Central memory CD4-positive, alpha-beta T cell (primary cell): ENCODE measurements at regions not wholly inside any gene's neighbourhood (a gene's known extent, or its start where the extent isn't known, plus 50 kb on each side); places are given as distances from the start of the nearest gene placed in this dataset.
"Not testable (repeated sequence)": the region's sequence is repeated elsewhere in the genome, so short reads cannot be mapped to it uniquely, and the experiment has no call there.

Experiments
- DNase-seq: peaks from one replicate; pipeline ENCODE4 v3.0.0; 2022

DNA sequence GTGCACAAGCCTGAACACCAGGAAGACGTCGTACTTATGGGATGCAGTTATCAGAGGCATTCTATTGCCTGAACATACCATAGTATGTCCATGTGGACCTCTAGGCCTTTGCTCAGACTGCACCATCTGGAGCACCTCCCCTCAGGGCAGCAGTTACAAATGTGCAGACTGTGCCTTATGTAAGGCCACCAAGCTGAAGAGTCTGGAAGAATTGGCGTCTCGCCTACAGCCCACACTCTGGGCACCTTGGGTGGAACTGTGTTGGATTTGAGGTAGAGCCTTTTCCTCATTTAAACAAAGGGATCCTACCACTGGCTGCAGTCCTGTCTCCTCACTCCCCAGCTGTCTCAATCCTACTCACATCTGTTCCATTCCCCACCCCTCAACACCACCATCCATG lies 204.3 kb upstream of the FRMD6 start:
- DNase-seq = no peak

DNA sequence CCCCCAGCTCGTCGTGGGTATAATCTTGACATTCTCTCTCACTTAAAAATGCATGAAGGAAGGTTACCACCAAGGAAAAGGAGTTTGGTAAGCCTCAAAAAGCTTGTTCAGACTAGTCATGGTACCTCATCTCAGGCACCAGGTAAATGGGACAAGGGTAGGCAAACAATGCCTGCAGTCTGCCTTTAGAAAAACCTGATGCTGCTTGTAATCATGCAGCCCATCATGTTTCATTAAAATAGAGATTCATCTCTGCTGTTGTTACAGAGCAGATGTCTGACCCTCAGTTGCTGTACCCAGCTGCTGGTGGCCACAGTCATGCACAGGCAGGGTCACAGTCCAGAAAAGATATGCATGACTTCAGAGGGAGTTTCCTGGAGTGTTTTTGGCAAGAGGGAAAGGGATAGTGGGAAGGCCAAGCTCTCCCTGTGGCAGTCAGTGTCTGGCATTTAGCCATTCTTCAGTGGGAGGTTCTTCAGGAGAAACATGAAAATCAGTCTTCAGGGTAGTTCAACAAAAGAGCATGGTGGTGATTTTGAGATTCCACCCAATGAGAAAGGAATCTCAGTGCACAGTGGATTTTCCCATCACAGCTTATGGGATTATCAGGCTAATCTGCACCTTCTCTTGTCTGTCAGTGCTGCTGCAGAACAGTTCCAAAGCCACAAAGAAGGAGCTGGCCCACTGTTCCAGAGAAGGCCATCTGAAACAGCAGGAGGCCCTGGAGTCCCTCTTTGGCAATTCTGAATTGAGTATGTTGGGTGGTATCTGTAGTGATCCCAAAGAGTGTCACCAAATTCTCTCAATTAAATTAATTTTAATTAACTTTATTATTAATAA lies 202.7 kb upstream of the FRMD6 start:
- no peak for DNase-seq

GRCh38 chr14:51449681-51450080 lies 202.0 kb upstream of the FRMD6 start:
- no peak for DNase-seq

GRCh38 chr14:51451561-51451960 lies 200.1 kb upstream of the FRMD6 start:
- no peak for DNase-seq

DNA sequence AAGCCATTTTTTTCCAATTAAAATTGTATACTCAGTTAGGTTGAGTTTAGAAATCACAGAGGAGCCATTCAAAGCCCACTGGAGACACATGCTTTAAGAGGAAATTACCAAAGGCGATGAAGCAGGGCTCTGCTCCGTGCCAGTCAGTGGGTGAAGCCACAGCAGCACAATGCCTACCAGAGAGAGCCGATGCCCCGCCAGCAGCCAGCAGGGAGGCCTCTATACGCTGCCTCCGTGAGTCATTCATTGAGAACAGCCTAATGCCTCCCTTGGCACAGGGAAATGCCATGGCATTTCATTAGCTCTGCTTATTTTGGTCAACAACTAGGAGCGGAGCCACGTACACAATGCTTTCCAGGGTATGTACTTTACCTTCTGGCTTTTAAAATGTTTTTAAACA lies 197.8 kb upstream of the FRMD6 start:
- no peak for DNase-seq

DNA sequence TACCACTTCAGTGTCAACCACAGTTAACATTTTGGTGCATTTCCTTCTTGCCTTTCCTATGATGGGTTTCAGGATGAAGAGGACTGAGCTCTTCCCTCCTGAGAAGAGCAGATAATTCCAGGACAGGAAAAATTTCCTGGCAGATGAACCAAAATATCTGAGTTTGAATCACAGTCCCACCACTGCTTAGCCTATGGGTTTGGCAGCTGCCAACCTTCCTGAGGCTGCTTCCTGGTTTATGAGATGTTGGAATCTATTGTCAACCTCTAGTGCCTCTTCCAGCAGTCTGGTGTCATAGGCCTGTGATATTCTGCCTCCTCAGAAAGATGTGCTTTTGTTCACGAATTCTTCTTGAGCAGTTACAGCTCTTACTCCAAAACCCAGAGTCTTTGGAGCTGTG lies 197.4 kb upstream of the FRMD6 start:
- DNase-seq = no peak

DNA sequence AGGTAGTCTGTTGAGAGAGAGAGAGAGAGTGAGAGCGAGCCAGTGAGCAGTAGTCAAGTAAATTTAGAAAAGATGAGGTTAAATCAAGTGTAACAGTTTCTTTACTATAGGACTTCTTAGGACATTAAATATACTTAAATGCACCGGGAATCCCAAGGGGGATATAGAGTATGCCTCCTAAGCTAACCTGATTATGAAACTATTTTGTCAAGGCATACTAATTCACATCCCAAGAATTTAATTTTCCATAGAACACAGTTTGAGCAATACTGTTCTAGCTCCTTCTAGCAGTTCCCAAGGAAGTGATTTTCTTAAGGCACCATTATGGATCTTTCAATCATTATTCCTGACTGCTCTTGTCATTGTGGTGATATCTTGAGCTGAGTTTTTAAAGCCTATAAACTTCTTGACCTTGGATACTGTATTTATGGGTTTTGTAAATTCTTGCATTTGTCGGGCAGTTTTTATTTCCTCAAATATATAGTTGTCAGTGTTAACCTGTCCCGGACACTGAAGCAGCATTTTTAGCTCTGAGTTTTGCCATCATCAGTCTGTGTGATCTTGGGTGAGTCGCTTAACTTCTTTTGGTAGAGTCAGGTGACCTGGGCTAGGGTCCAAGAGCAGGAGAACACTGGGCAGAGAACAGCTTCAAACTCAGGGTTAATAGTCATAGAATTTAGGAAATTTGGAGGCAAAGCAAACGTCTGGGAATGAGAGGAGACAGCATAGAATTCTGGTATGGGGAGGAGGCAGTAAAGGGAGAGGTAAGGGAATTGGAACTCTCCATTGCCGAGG lies 196.5 kb upstream of the FRMD6 start:
- DNase-seq = no peak

GRCh38 chr14:51457843-51458562 lies 193.7 kb upstream of the FRMD6 start:
- no peak for DNase-seq

- DNase-seq = no peak
Measured at GRCh38 chr14:51458563-51458955, 193.2 kb upstream of the FRMD6 start.

DNA sequence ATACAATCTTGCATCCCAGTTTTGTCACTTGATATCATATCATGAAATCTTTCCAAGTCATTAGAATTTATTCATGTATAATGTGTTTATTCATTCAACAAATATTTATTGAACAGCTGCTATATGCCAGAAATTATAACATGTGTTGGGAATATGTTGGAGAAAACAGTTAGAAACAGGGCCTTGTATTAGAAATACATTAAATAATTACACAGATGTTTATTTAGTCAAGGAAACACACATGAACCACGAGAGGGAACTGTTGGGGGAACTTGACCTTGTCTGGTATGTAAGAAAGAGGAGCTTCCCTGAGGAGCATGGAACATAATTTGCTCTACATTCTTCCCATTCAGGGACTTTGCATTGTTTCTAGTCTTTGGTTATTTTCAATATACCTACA lies 191.7 kb upstream of the FRMD6 start:
- no peak for DNase-seq

GRCh38 chr14:51462182-51462581 lies 189.5 kb upstream of the FRMD6 start:
- no peak for DNase-seq

- DNase-seq = no peak
Measured at GRCh38 chr14:51462706-51463105, 189.0 kb upstream of the FRMD6 start.

DNA sequence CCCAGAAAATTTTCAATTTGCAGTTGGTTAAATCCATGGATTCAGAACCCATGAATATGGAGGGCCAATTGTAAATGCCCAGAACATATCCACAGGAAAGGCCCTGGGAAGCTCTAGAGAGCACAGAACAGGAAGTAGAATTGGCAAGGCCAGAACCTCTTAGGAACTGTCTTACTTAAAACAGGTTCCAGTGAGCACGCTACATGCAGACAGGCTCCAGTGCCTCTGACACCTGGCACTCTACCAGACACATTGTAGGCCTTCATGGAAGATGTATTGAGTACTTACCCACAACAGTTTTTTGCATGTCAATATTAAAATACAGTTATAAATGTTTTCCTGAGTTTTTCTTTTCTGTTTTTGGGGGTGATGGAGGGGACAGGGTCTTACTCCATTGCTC lies 188.2 kb upstream of the FRMD6 start:
- no peak for DNase-seq

DNA sequence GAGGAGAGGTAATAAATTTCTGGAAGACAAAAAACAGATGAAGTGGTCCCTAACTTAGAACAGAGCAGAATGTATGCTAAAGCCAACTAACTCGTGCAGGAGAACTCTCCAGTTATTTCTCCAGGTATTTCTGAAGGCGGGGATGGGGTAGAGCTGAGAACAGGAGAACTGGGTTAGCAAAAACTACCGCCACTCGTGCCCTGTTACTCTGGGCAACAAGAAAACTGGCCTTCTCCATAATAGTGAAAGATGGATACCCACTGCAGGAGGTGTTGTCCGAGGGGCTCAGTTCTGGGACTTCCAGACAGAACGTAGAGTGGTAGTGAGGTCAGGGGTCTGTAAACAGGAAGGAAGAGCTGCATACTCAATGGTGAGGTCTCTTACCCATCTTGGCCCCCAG lies 187.3 kb upstream of the FRMD6 start:
- DNase-seq = no peak

- DNase-seq = no peak
Measured at GRCh38 chr14:51465486-51465885, 186.2 kb upstream of the FRMD6 start.

GRCh38 chr14:51467392-51467791 lies 184.3 kb upstream of the FRMD6 start:
- not testable (repeated sequence) for DNase-seq

- no peak for DNase-seq
Measured at GRCh38 chr14:51468523-51468922, 183.2 kb upstream of the FRMD6 start.

- no peak for DNase-seq
Measured at GRCh38 chr14:51472881-51473280, 178.8 kb upstream of the FRMD6 start.

DNA sequence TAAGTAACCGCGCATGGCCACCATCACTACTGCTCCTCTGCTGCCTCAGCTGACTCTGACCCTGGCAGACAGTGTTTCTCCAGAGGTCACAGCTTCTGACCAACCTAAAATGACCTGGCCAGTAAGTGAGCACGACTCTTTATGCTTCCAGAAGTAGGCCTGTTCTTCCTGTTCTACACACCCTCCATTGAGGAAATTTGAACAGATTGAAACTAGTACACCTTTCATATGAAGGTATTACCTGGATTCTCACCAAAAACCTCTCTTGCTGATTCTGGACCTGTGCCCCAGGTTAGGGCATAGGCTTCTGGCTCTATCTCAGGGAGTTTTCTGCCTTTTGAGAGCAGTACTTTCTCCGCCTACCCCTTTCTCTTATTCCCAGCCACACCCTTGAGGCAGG lies 178.4 kb upstream of the FRMD6 start:
- DNase-seq = no peak

- DNase-seq = no peak
Measured at GRCh38 chr14:51473808-51474565, 177.7 kb upstream of the FRMD6 start.

DNA sequence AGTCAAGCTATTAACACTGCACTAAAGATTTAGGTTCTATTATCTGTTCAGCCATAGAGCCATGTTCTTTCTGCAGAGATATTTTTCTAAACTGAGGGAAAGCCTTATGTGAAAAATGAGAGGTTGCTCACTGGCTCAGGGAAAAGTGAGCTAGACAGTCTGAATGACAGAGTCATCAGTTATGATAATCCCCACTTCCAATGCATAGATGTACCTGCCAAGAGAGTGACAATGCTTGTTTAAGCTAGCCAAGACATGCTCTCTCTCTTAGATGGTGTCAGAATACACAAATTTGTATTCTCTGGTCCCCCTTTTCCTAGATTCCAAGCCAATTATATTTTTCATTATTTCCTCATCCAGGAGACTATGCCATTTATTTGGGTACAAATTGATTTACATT lies 176.9 kb upstream of the FRMD6 start:
- no peak for DNase-seq

DNA sequence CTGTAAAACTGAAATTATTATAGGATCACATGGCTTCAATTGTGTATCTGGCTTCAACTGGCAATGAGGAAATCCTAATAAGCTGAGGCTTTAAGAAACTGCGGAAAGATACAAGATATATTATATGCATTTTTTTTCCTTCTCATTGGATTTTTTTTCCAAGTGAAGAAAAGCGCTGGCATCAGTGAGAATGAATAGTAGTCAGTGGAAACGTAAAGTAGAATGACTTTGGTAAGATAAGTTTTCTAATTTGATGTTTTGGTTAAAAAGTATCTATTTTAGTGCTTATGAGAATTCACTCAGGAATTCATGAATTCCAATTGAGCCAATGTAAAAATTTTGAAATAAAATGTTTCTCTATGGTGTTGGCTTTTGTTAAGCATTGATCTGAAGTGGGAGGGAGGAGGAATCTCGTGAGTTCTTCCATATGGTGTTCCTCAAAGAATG lies 173.5 kb upstream of the FRMD6 start:
- no peak for DNase-seq
